ENCODE measurements at regions not wholly inside any gene's neighbourhood (a gene's known extent, or its start where the extent isn't known, plus 50 kb on each side); places are given as distances from the start of the nearest gene placed in this dataset.

DNA sequence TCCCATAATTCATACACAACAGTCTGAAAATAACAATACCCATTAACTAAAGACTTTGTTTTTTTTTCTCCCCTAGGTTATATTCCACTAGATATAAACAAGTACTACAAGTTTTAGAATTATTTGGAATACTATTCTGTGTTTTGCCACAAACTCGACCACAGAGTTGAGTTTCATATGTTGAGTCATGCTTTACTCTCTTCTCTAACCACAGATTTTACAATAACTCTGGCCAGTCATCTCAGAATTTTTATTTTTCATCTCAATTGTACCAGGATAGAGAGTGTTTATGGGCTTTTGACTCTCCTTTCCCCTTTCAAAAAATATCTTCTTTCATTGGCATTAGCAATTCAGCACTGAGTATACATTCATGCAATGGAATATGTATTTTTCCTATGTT is 348.7 kb upstream of the GALNT5 start (continued):
- TF ChIP-seq ZNF70 (CRISPR knock-in tag; IDR thresholded peaks at IDR 0.05): no peak
- TF ChIP-seq, protein P1, sequence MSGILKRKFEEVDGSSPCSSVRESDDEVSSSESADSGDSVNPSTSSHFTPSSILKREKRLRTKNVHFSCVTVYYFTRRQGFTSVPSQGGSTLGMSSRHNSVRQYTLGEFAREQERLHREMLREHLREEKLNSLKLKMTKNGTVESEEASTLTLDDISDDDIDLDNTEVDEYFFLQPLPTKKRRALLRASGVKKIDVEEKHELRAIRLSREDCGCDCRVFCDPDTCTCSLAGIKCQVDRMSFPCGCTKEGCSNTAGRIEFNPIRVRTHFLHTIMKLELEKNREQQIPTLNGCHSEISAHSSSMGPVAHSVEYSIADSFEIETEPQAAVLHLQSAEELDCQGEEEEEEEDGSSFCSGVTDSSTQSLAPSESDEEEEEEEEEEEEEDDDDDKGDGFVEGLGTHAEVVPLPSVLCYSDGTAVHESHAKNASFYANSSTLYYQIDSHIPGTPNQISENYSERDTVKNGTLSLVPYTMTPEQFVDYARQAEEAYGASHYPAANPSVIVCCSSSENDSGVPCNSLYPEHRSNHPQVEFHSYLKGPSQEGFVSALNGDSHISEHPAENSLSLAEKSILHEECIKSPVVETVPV (CRISPR knock-in tag; IDR thresholded peaks at IDR 0.05): no peak

- no peak for ATAC-seq
- TF ChIP-seq GLIS3 (CRISPR knock-in tag; IDR thresholded peaks at IDR 0.05): no peak
- no peak for TF ChIP-seq CREB5 (CRISPR knock-in tag; IDR thresholded peaks at IDR 0.05; ENCODE audit: low read depth)
- TF ChIP-seq, protein P1 (CRISPR knock-in tag; IDR thresholded peaks at IDR 0.05): no peak
- TF ChIP-seq PPARA (CRISPR knock-in tag; IDR thresholded peaks at IDR 0.05; ENCODE audit: borderline replicate concordance): no peak
- TF ChIP-seq ESRRG (CRISPR knock-in tag; IDR thresholded peaks at IDR 0.05): no peak
- no peak for TF ChIP-seq ISL1 (CRISPR knock-in tag; IDR thresholded peaks at IDR 0.05)
- no peak for TF ChIP-seq OSR1 (CRISPR knock-in tag; IDR thresholded peaks at IDR 0.05)
- no peak for TF ChIP-seq ZNF70 (CRISPR knock-in tag; IDR thresholded peaks at IDR 0.05)
These were observed 347.5 kb upstream of the GALNT5 start for GRCh38 chr2:156909983-156910382.

DNA sequence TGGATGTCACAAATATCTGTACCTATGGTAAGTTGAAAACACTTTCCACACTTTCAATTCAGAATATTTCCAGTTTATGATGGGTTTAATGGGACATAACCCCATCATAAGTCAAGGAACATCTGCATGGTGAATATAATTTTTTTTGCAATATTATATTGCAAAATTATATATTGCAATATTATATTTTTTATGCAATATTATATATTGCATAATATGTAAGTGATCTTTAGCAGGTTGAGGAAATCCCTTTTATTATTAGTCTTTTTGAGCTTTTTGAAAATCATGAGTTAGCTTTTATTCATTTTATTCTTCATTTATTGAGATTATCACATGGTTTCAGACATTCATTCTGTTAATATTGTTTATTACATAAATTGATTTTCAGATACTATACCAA is 342.2 kb upstream of the GALNT5 start:
- no peak for ATAC-seq
- no peak for TF ChIP-seq ZC3H10 (CRISPR knock-in tag; IDR thresholded peaks at IDR 0.05)
- TF ChIP-seq ZFP3 (CRISPR knock-in tag; IDR thresholded peaks at IDR 0.05): no peak
- TF ChIP-seq POU6F1 (CRISPR knock-in tag; IDR thresholded peaks at IDR 0.05; ENCODE audit: borderline replicate concordance, low read depth): no peak

DNA sequence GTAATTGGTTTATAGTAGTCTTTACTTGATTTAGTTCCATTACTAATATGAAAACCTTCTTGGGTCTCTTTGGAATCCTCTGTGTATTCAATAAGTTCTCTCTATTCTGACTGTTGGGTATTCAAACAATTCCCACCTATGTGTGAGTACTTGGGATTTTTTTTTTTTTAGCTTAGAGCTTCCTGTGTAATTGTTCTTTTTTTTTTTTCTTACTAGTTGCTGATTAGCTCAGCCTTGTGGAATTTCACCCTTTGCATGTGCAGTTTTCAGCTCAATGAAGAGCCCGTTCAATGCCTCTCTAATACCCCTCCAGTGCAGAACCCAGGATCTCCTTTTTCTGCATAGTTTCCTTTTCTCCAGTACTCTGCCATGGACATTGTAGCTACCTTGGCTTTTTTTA is 339.1 kb upstream of the GALNT5 start:
- ATAC-seq: no peak

More for the DNA sequence above, 339.1 kb upstream of the GALNT5 start:
- TF ChIP-seq, protein P1 (CRISPR knock-in tag; IDR thresholded peaks at IDR 0.05): no peak
- TF ChIP-seq ZNF8 (CRISPR knock-in tag; IDR thresholded peaks at IDR 0.05) (no peak), SNAI2 (CRISPR knock-in tag; IDR thresholded peaks at IDR 0.05) (no peak), ZFP30 (CRISPR knock-in tag; IDR thresholded peaks at IDR 0.05) (no peak), CSDC2 (CRISPR knock-in tag; IDR thresholded peaks at IDR 0.05) (no peak), ZFP3 (CRISPR knock-in tag; IDR thresholded peaks at IDR 0.05) (no peak), ZNF70 (CRISPR knock-in tag; IDR thresholded peaks at IDR 0.05) (no peak), ZNF565 (CRISPR knock-in tag; conservative IDR thresholded peaks at IDR 0.05; ENCODE audit: low read depth) (no peak), POU6F1 (CRISPR knock-in tag; IDR thresholded peaks at IDR 0.05; ENCODE audit: borderline replicate concordance, low read depth) (no peak), ESRRG (CRISPR knock-in tag; IDR thresholded peaks at IDR 0.05) (no peak), CREB5 (CRISPR knock-in tag; IDR thresholded peaks at IDR 0.05; ENCODE audit: low read depth) (no peak), ZC3H10 (CRISPR knock-in tag; IDR thresholded peaks at IDR 0.05) (no peak), GLIS3 (CRISPR knock-in tag; IDR thresholded peaks at IDR 0.05) (no peak), ISL1 (CRISPR knock-in tag; IDR thresholded peaks at IDR 0.05) (no peak)
- TF ChIP-seq, protein P2, sequence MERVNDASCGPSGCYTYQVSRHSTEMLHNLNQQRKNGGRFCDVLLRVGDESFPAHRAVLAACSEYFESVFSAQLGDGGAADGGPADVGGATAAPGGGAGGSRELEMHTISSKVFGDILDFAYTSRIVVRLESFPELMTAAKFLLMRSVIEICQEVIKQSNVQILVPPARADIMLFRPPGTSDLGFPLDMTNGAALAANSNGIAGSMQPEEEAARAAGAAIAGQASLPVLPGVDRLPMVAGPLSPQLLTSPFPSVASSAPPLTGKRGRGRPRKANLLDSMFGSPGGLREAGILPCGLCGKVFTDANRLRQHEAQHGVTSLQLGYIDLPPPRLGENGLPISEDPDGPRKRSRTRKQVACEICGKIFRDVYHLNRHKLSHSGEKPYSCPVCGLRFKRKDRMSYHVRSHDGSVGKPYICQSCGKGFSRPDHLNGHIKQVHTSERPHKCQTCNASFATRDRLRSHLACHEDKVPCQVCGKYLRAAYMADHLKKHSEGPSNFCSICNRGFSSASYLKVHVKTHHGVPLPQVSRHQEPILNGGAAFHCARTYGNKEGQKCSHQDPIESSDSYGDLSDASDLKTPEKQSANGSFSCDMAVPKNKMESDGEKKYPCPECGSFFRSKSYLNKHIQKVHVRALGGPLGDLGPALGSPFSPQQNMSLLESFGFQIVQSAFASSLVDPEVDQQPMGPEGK (CRISPR knock-in tag; IDR thresholded peaks at IDR 0.05; ENCODE audit: borderline replicate concordance): no peak
- TF ChIP-seq, protein P3, sequence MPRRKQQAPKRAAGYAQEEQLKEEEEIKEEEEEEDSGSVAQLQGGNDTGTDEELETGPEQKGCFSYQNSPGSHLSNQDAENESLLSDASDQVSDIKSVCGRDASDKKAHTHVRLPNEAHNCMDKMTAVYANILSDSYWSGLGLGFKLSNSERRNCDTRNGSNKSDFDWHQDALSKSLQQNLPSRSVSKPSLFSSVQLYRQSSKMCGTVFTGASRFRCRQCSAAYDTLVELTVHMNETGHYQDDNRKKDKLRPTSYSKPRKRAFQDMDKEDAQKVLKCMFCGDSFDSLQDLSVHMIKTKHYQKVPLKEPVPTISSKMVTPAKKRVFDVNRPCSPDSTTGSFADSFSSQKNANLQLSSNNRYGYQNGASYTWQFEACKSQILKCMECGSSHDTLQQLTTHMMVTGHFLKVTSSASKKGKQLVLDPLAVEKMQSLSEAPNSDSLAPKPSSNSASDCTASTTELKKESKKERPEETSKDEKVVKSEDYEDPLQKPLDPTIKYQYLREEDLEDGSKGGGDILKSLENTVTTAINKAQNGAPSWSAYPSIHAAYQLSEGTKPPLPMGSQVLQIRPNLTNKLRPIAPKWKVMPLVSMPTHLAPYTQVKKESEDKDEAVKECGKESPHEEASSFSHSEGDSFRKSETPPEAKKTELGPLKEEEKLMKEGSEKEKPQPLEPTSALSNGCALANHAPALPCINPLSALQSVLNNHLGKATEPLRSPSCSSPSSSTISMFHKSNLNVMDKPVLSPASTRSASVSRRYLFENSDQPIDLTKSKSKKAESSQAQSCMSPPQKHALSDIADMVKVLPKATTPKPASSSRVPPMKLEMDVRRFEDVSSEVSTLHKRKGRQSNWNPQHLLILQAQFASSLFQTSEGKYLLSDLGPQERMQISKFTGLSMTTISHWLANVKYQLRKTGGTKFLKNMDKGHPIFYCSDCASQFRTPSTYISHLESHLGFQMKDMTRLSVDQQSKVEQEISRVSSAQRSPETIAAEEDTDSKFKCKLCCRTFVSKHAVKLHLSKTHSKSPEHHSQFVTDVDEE (CRISPR knock-in tag; IDR thresholded peaks at IDR 0.05): no peak
